HL-60 (cell line): ENCODE measurements at regions not wholly inside any gene's neighbourhood (a gene's known extent, or its start where the extent isn't known, plus 50 kb on each side); places are given as distances from the start of the nearest gene placed in this dataset.

ENCODE experiments used
- CTCF ChIP-seq: IDR thresholded peaks from one replicate; pipeline ENCODE4 v1.5.1; 2011; ENCODE audit warnings: low read length, control low read depth, inconsistent platforms; ENCODE audit not compliant: insufficient read depth
- REST ChIP-seq: IDR thresholded peaks from 2 replicates; pipeline ENCODE4 v1.6.1; 2012; ENCODE audit warnings: low read depth; ENCODE audit not compliant: insufficient replicate concordance

- no peak for TF ChIP-seq CTCF
- no peak for TF ChIP-seq REST
Observed at GRCh38 chr3:193951859-193952258, 184.1 kb upstream of the HES1 start.
